VCaP (cell line): ENCODE measurements at regions not wholly inside any gene's neighbourhood (a gene's known extent, or its start where the extent isn't known, plus 50 kb on each side); places are given as distances from the start of the nearest gene placed in this dataset.
A peak's percentile ranks its signal among the peaks of the same experiment; 100 is the strongest.
"Not testable (repeated sequence)": the region's sequence is repeated elsewhere in the genome, so short reads cannot be mapped to it uniquely, and the experiment has no call there.

ENCODE experiments used
- H3K27ac ChIP-seq: fragments of 450-650 bp; 2 replicates; pipeline ENCODE4 v1.5.1; 2017
- TF ChIP-seq, protein P1 (sequence below): fragments of 450-650 bp; conservative IDR thresholded peaks from 2 replicates; pipeline ENCODE4 v1.5.1; 2017; ENCODE audit warnings: mild to moderate bottlenecking, moderate library complexity

DNA sequence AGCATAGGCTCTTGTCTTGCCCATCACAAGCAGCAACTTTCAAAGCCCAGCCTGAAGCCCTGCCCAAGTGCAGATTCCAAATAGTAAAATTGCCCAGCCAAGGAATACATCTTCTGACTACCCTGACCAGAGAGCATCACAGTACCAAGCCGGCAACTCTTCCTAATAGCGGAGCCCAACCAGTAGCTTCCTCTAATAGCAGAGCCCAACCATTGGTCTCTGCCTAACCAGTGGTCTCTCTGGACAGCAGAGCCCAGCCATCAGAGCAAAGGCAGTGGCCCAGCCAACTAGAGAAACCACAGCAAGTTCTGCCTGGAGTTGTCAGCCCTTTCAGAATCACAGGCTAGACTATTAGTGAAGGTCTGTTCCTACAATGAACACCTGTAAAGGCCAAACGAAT is 285.6 kb downstream of the HGF start:
- no peak overlapping the region for H3K27ac ChIP-seq
- TF ChIP-seq, protein P1, sequence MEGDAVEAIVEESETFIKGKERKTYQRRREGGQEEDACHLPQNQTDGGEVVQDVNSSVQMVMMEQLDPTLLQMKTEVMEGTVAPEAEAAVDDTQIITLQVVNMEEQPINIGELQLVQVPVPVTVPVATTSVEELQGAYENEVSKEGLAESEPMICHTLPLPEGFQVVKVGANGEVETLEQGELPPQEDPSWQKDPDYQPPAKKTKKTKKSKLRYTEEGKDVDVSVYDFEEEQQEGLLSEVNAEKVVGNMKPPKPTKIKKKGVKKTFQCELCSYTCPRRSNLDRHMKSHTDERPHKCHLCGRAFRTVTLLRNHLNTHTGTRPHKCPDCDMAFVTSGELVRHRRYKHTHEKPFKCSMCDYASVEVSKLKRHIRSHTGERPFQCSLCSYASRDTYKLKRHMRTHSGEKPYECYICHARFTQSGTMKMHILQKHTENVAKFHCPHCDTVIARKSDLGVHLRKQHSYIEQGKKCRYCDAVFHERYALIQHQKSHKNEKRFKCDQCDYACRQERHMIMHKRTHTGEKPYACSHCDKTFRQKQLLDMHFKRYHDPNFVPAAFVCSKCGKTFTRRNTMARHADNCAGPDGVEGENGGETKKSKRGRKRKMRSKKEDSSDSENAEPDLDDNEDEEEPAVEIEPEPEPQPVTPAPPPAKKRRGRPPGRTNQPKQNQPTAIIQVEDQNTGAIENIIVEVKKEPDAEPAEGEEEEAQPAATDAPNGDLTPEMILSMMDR: no peak

DNA sequence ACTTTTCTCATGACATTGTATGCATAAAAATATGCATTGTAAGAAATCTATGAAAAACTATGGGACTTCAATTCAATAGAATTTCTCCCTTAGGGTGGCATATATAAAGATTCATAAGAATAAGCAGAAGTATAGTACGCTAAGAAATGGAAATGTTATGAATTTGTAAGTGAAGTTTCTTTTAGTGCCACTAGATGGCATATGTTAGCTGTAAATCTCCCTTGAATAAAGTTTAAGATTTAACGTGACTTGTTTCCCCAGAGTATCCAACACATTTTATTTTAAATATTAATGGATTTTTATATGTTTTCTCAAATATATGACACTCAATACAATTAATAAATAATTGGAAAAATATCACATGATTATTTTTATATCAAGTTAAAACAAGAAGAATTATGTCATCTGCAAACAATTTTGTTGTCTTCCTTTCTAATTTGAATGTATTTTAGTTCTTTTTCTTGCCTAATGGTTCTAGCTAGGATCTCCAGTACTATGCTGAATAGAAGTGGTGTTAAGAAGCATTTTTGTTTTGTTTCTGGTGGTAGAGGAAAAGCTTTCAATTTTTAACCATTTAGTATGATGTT is 287.2 kb downstream of the HGF start:
- TF ChIP-seq, protein P1: peak; percentile 75
- H3K27ac ChIP-seq: no peak overlapping the region

DNA sequence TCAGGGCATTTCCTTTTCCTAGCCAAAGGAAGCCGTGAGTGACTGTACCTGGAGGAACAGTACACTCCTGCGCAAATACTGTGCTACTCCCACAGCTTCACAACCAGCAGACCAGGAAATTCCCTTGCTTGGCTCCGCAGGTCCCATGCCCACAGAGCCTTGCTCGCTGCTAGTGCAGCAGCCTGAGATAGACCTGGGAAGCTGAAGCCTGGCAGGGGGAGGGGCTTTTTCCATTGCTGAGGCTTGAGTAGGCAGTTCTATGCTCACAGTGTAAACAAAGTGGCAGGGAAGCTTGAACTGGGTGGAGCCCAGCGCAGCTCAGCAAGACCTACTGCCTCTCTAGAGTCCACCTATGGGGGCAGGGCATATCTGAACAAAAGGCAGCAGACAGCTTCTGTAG is 291.2 kb downstream of the HGF start:
- H3K27ac ChIP-seq: no peak overlapping the region
- TF ChIP-seq, protein P1: no peak

DNA sequence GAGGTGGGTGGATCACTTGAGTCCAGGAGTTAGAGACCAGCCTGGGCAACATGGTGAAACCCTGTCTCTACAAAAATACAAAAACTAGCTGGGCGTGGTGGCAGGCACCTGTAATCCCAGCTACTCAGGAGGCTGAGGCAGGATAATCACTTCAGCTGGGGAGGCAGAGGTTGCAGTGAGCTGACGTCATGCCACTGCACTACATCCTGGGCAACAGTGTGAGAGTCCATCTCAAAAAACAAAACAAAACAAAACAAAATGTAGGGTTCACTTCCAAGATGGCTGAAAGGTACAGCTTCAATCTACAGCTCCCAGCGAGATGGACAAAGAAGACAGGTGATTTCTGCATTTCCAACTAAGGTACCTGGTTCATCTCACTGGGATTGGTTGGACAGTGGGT is 291.6 kb downstream of the HGF start:
- not testable (repeated sequence) for H3K27ac ChIP-seq

DNA sequence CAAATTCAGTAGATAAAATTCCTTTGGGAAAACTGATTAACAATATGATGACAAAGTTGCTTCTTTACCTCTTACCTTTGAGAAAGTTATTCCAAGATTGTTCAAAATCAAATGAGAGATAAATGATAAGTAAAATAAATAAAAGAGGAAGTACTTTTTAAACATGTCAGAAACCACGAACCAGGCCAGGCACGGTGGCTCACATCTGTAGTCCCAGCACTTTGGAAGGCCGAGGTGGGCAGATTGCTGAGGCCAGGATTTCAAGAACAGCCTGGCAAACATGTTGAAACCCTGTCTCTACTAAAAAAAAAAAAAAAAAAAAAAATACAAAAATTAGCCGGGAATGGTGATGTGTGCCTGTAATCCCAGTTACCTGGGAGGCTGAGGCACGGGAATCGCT is 296.6 kb downstream of the HGF start:
- H3K27ac ChIP-seq: no peak overlapping the region
- TF ChIP-seq, protein P1: no peak

DNA sequence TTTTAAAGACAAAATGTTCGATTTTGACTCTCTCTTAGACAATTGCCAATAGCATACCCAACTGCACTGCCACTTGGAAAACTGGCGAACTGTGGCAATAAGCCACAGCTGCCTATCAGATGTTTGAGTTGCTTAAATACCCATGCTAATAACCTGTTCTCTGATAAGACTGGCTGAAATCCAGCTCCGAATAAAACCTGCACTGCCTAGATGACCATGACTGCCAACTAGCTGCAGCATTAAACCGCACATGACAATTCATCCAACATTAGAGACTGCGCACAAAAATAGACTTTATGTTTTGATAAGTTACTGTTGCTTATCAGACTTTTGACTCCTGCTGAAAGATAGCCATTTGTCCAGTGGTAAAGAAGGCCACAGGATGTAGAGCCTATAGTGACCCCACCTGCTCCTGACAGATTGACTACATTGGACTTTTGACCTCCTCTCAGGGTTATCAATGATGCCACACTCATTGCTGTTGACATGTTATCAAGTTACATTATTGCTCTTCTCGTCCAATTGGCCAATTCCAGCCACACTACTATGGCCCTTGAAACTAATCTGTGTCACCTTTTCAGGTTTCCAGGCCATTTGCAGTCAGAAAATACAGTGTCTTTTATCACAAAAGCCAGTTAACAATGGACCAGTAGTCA is 299.0 kb downstream of the HGF start:
- H3K27ac ChIP-seq: peak overlapping the region; percentile 40
- TF ChIP-seq, protein P1: no peak; the same call in 1 of the 2 replicates

DNA sequence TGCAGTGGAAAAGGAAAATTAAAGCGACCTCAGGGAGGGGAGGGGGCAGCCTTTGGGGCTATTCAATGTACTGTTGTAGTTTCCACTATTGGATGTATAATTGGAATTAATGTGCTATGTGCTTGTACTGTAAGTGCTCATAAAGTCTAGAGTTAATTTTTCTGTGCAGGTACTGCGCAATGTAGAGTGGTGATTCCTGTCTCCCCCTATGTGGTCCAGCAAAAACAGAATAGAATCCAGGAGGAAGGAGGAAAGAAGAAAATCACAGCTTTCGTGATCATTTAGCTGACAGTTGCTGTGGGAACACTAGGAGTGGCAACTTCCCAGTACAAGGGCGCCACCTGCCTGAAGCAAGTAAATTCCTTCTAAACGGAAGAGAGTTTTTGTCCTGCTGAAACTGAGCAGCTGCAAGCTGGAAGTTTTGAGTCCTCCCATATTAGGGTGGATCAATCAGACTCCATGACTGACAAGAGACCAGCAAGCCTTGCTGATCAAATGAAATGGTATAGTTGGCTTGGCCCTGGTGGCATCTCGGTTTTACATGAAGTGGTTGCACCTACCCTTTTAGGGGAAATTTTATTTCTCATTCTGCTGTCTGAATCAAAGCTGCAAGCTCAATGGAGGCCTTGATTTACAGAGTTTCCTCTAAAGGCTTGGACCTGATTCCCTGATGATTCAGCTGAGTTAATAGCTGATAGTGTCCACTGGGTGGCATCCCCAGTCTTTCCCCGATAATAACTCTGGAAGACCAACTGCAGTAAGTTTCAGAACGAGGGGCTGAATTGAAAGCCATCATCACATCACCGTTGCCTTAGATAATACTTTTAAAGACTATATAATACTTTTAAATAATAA is 299.8 kb downstream of the HGF start:
- TF ChIP-seq, protein P1: peak; percentile 86
- H3K27ac ChIP-seq: peak overlapping the region; percentile 40
